ENCODE measurements at regions not wholly inside any gene's neighbourhood (a gene's known extent, or its start where the extent isn't known, plus 50 kb on each side); places are given as distances from the start of the nearest gene placed in this dataset.

DNA sequence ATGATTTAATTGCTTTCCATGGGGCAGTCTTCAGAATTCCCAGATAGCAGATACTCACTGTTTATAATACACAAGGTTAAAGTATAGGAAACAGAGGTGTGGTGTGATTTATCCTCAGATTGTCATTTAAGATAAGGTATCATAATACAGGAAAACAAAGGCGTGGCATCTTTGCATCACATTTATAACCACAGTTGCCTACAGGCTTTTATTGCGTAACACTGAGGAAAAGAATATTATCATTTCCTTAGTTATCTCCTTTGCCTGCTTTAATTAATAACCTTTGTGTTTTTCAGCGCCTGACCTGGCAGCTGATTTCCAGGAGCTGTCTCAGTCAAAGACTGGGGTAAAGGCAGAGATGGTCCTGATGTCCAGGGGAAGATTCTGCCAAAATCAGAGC lies 68.8 kb downstream of the SSX7 start:
- FAIRE-seq (no peak), DNase-seq (ENCODE audit: low read depth in 1 of 2, low spot score in 2 of 2) (no peak)
- Histone ChIP-seq H3K4ac (replicated peaks; ENCODE audit: insufficient read length, low read depth, low read length) (no peak overlapping the region), H3K27ac (ENCODE audit: low read depth, low read length) (no peak overlapping the region), H2BK12ac (ENCODE audit: low read depth, low read length) (no peak overlapping the region), H3K36me3 (ENCODE audit: control insufficient read depth in 2 of 4, insufficient read depth in 4 of 4, low read length in 3 of 4) (no peaks in the 10 kb centered on the region), H2BK120ac (replicated peaks; ENCODE audit: low read depth, low read length) (no peak overlapping the region), H2AK5ac (ENCODE audit: low read depth, low read length) (no peak overlapping the region), H4K91ac (replicated peaks; ENCODE audit: insufficient read length, low read length) (no peak overlapping the region), H4K8ac (ENCODE audit: extremely low read depth, insufficient read depth, low read length) (no peak overlapping the region), H3K9ac (replicated peaks in 1 of 4; ENCODE audit: extremely low read depth in 1 of 4, low read depth in 3 of 4, low read length in 3 of 4) (no peak overlapping the region), H4K20me1 (replicated peaks in 1 of 2; ENCODE audit: control insufficient read depth in 1 of 2, insufficient read depth in 2 of 2, low read length in 2 of 2) (no peaks in the 10 kb centered on the region), H3K27me3 (replicated peaks in 1 of 4; ENCODE audit: control insufficient read depth in 3 of 4, extremely low read depth in 1 of 4, insufficient read depth in 3 of 4, low read length in 3 of 4) (no peaks in the 10 kb centered on the region), H3K18ac (ENCODE audit: extremely low read depth, low read length) (no peak overlapping the region), H3K4me2 (ENCODE audit: insufficient read depth in 1 of 2, low read depth in 2 of 2, low read length in 2 of 2) (no peak overlapping the region), H3K9me3 (ENCODE audit: insufficient read depth in 2 of 2, low read depth in 1 of 2, low read length in 1 of 2) (no peaks in the 10 kb centered on the region), H3K79me1 (ENCODE audit: low read depth, low read length) (no peaks in the 10 kb centered on the region), H3K4me1 (replicated peaks in 1 of 4; ENCODE audit: control insufficient read depth in 3 of 4, insufficient read depth in 4 of 4, low read length in 3 of 4) (no peaks in the 10 kb centered on the region), H3K23me2 (ENCODE audit: low read depth, low read length) (no peaks in the 10 kb centered on the region), H3K79me2 (ENCODE audit: control insufficient read depth in 1 of 2, insufficient read depth in 2 of 2, low read length in 2 of 2) (no peaks in the 10 kb centered on the region), H4K5ac (ENCODE audit: insufficient read length, low read depth, low read length) (no peak overlapping the region), H3K56ac (replicated peaks; ENCODE audit: insufficient read length, low read depth, low read length) (no peak overlapping the region), H2BK20ac (ENCODE audit: low read length) (no peak overlapping the region), H2BK15ac (ENCODE audit: low read length) (no peak overlapping the region), H3K14ac (ENCODE audit: insufficient read length) (no peak overlapping the region), H2AFZ (ENCODE audit: low read length) (no peak overlapping the region), H3K4me3 (ENCODE audit: extremely low read depth in 1 of 4, insufficient read depth in 2 of 4, low read depth in 3 of 4, low read length in 4 of 4) (no peak overlapping the region), H2BK5ac (ENCODE audit: low read depth, low read length) (no peak overlapping the region), H3K23ac (ENCODE audit: insufficient read length) (no peak overlapping the region)
- POLR2A ChIA-PET (ENCODE audit: partially characterized antibody): no interaction called here
- WGBS, 2 experiments (ENCODE audit: extremely low coverage in 1 of 2, insufficient coverage in 1 of 2, insufficient read length in 1 of 2, insufficient replicate concordance in 2 of 2, low coverage in 1 of 2, low lambda C conversion rate in 2 of 2, missing lambda C conversion rate in 1 of 2): 71% methylated on average over 3 of the region's 3 CpGs; no CpG with 5 or more reads in 1 of the 2 experiments
- CTCF ChIA-PET (ENCODE audit: partially characterized antibody): no interaction called here
- TF ChIP-seq NRF1 (IDR thresholded peaks at IDR 0.05; ENCODE audit: low read depth, low read length): no peak
- TF ChIP-seq CEBPB (IDR thresholded peaks at IDR 0.05; ENCODE audit: low read depth, low read length): peak; percentile 49; the same call in 1 of the 2 replicates

Measured in H1 (cell line).